Hippocampal formation (tissue), 2 donors: ENCODE measurements at regions not wholly inside any gene's neighbourhood (a gene's known extent, or its start where the extent isn't known, plus 50 kb on each side); places are given as distances from the start of the nearest gene placed in this dataset.
"Not testable (repeated sequence)": the region's sequence is repeated elsewhere in the genome, so short reads cannot be mapped to it uniquely, and the experiment has no call there.

ENCODE experiments used
- DNase-seq, 2 donors: peaks; one replicate each; lab custom pipeline; 2025; lab: John Stamatoyannopoulos, UW

DNA sequence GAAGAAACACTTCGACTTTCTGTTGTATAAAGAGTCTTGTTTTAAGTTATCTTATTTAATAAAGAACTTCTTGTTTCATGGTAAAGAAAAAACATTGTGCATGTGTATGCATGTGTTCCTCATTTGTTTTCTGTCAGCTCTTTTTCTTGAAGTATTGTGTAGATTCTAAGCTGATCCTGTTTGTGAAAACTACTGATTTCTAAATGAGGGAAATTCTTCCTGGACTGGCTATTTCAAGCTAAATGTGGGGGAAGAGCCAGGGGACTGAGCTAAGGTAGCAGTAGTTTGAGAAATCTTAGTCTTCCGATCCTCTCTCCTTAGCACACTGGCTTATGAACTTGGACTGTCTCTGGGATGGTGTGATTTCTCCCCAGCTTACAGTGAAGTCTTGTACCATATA is 56.4 kb upstream of the RBMS1 start:
- no peak for DNase-seq

GRCh38 chr2:160551259-160551658 is 57.7 kb upstream of the RBMS1 start:
- DNase-seq = no peak

DNA sequence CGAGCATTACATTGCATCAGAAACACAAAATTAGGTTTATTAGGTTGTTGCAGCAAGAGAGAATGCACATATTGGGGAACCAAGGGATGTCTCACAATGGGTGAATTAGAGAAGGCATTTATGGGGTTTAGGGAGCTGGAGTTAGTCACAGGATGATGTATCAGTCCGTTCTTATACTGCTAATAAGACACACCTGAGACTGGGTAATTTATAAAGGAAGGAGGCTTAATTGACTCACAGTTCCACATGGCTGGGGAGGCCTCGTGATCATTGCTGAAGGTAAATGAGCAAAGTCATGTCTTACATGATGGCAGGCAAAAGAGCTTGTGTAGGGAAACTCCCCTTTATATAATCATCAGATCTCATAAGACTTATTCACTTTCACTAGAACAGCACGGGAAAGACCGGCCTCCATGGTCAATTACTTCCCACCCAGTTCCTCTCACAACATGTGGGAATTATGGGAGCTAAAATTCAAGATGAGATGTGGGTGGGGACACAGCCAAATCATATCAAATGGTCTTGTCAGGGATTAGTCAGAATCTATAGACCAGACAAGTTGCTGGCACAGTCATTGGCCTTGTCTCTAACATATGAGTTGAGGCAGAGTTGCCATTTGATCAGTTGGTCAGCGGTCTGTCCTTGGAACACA is 61.9 kb upstream of the RBMS1 start:
- no peak for DNase-seq

GRCh38 chr2:160557903-160558302 is 64.3 kb upstream of the RBMS1 start:
- no peak for DNase-seq

DNA sequence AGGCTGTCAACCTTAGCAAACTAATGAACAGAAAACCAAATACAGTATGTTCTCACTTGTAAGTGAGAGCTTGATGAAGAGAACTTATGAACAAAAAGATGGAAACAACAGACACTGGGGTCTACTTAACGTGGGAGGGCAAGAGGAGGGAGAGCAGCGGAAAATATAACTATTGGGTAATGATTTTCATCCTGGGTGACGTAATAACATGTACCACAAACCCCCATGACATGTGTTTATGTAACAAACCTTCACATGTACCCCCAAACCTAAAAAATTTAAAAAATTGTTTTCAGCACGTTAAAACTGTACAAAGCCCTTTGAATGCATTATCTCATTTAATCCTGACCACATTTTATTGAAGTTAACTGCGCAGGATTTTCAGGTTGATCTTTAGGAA is 64.9 kb upstream of the RBMS1 start:
- DNase-seq = no peak

DNA sequence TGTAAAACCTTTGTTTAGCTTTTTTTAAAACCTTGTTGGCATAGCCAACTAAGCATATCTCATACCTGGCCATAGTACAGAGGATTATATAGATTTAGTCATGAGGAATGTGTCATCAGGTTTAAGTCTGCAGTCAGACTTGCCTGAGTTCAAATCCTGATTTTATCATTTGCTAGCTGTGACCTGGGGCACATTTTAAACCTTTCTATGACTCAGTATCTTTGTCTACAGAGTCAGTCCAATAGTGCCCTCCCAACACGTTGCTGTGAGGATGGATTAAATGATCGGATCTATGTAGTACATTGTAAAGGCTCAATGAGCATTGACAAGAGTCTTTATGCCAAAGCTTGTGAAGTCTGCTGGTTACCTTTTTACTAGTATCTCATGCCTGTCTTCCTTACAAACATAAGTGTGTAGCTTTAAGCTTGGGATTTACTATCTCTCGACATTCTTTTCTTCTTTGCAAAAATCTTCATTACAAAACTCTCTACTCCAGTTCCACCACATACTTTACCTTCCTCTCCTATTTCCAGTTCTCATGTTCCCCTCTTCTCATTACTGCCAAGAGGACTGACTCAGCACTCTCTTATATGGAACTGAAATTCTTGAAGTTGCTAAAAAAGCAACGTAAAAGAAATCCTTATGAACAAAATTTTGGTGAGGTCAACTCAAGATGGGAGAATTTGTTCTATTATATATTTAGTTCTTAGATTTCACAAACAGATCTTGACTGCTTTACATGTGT is 68.1 kb upstream of the RBMS1 start:
- no peak for DNase-seq

- no peak for DNase-seq
These were observed 69.1 kb upstream of the RBMS1 start for GRCh38 chr2:160562730-160563129.

GRCh38 chr2:160564591-160564990 is 71.0 kb upstream of the RBMS1 start:
- no peak for DNase-seq

GRCh38 chr2:160565099-160565845 is 71.7 kb upstream of the RBMS1 start:
- no peak for DNase-seq

- DNase-seq = no peak
These were observed 73.1 kb upstream of the RBMS1 start for GRCh38 chr2:160566717-160567116.

DNA sequence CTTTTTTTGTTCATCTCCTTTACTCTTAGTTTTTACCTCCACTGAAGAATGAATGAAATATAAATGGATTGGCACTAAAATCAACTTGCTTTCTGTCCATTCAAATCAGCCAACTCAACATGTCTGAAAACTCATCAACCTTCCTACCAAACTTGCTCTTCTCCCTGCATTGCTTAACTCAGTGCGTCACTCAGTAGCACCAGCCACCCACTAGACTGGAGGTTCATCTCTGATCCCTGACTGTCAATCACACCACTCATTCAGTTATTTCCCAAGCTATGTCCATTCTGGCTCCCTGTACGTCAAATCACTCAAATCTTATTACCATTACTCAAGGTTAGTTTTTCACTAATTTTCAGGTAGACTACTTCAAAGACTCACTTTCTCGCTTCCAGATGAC is 75.2 kb upstream of the RBMS1 start:
- no peak for DNase-seq

DNA sequence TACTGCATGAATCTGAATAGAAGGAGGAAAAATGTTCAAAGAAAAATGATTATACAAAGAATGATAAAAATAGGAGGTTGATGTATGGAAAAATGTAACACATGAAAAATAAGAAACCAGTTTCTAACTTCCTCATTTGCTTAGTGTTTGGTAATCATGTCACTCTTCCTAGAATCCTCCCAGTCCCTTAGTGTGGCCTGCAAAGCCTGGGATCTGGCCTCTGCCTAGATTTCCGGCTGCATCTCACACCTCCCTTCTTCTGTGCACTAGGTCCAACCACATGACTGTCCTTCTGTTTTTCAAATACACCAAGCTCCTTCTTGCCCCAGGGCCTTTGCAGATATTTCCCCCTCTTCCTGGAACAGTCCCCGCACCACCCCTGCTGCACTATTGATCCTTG is 76.8 kb upstream of the RBMS1 start:
- no peak for DNase-seq

GRCh38 chr2:160574468-160575140 is 81.0 kb upstream of the RBMS1 start:
- no peak for DNase-seq

DNA sequence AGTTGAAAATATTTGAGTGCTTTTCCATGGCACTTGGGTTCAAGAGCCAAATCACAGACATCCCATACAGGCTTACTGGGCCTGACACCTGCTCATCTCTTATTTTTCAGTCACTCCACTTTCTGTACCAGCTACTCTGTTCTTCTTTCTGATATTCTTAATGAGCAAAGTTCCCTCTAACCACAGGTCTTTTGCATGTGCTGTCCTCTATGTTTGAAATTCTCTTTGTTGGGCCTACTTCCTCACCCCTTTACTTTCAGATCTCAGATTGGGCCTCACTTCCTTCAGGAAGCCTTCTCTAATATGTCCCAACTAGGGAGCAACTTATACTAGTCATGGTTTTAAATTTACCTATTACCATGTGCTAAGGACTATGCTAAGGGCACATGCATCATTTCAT is 81.8 kb upstream of the RBMS1 start:
- no peak for DNase-seq

DNA sequence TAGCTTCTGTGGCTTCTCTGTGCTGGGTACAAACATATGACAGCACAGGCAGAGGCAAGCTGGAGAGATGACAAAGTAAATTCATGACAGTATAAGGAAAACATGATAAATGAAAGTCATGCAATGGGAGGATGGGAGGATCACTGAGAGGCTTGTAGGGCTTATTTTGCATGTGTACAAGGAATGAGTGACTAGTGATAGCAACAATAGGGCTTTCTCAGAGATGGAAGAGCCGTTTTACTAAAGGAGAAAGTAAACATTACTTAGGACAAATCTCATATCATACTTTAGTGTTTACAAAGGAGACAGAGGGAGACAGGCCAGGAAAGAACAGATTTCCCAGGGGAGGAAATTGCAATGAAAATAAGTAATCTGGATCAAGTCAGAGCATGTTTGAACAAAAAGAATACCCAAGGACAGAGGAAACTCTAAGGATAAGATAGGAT is 82.5 kb upstream of the RBMS1 start:
- DNase-seq = no peak

- DNase-seq = not testable (repeated sequence)
These were observed 83.5 kb upstream of the RBMS1 start for GRCh38 chr2:160577081-160577480.

GRCh38 chr2:160581035-160581434 is 87.4 kb upstream of the RBMS1 start:
- DNase-seq = no peak

- no peak for DNase-seq
These were observed 87.8 kb upstream of the RBMS1 start for GRCh38 chr2:160581448-160581847.

GRCh38 chr2:160582081-160582480 is 88.5 kb upstream of the RBMS1 start:
- no peak for DNase-seq

DNA sequence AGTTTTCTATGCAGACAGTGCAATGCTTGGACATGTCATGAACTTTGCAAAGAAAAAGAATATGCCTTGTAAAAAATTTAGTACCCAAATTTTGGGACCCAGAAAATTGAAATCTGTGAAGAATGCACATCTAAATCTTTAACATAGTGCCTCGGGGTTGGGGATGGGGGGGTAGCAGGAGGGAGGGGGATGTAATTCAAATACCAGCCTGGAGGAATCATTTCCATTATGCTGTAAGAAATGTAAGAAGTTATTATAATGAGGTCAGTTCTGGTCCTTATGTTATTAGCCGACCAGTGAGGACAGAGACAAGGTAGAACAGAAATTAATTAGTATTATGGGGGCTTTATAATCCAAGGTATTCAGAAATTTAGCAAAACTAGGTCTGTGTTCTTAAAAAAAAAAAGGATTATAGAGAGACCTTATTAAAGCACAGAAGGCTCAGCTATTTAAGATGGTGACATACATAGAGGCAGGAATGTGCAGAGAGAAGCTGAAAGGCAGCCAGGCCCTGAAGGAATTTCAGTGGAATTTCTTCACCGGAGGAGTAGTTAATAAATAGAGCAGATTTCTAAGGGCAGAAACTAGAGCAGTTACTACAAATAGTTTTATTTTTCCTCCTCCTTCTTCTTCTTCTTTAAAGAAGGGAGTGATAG is 89.0 kb upstream of the RBMS1 start:
- DNase-seq = no peak

- no peak for DNase-seq
These were observed 89.5 kb upstream of the RBMS1 start for GRCh38 chr2:160583146-160583535.
